MM.1S (cell line): ENCODE measurements at regions not wholly inside any gene's neighbourhood (a gene's known extent, or its start where the extent isn't known, plus 50 kb on each side); places are given as distances from the start of the nearest gene placed in this dataset.

Experiments used
- DNase-seq: peaks from one replicate; pipeline ENCODE4 v3.0.0-alpha.2; 2015
- H2AFZ ChIP-seq: fragments of 300-600 bp; sonication (generic); 2 replicates; pipeline ENCODE4 v1.6.0; 2016; ENCODE audit warnings: antibody characterized with exemption, low read length
- H3F3A ChIP-seq: fragments of 300-600 bp; sonication (generic); 2 replicates; pipeline ENCODE4 v1.6.1; 2016; ENCODE audit warnings: mild to moderate bottlenecking, antibody characterized with exemption, low read length, moderate library complexity, mixed read lengths; ENCODE audit not compliant: insufficient read depth
- H3K27ac ChIP-seq: fragments of 300-600 bp; sonication (generic); 2 replicates; pipeline ENCODE4 v1.5.1; 2016; ENCODE audit warnings: mild to moderate bottlenecking, low read length
- H3K27me3 ChIP-seq: fragments of 300-600 bp; sonication (generic); replicated peaks from 2 replicates; pipeline ENCODE4 v1.6.0; 2016; ENCODE audit warnings: low read length; ENCODE audit not compliant: insufficient read depth
- H3K36me3 ChIP-seq: fragments of 300-600 bp; sonication (generic); replicated peaks from 2 replicates; pipeline ENCODE4 v1.6.1; 2016; ENCODE audit warnings: mild to moderate bottlenecking, low read length, mixed read lengths; ENCODE audit not compliant: insufficient read depth
- H3K4me1 ChIP-seq: fragments of 300-600 bp; sonication (generic); 2 replicates; pipeline ENCODE4 v1.6.1; 2016; ENCODE audit warnings: low read length, mixed read lengths
- H3K4me2 ChIP-seq: fragments of 300-600 bp; sonication (generic); 2 replicates; pipeline ENCODE4 v1.6.0; 2016; ENCODE audit warnings: low read depth, low read length
- H3K4me3 ChIP-seq: fragments of 300-600 bp; sonication (generic); 2 replicates; pipeline ENCODE4 v1.5.1; 2016; ENCODE audit warnings: low read length, mixed read lengths
- H3K79me2 ChIP-seq: fragments of 300-600 bp; sonication (generic); 2 replicates; pipeline ENCODE4 v1.6.1; 2016; ENCODE audit warnings: mixed run types, low read length, mixed read lengths
- H3K9ac ChIP-seq: fragments of 300-600 bp; sonication (generic); 2 replicates; pipeline ENCODE4 v1.6.1; 2016; ENCODE audit warnings: low read length, mixed read lengths
- H3K9me2 ChIP-seq: fragments of 300-600 bp; sonication (generic); replicated peaks from 2 replicates; pipeline ENCODE4 v1.6.1; 2016; ENCODE audit warnings: mild to moderate bottlenecking, low read length, mixed read lengths; ENCODE audit not compliant: insufficient read depth
- H3K9me3 ChIP-seq: fragments of 300-600 bp; sonication (generic); replicated peaks from 2 replicates; pipeline ENCODE4 v1.6.1; 2016; ENCODE audit warnings: mild to moderate bottlenecking, low read length, mixed read lengths; ENCODE audit not compliant: insufficient read depth
- H4K20me1 ChIP-seq: fragments of 300-600 bp; sonication (generic); 2 replicates; pipeline ENCODE4 v1.6.1; 2016; ENCODE audit warnings: mild to moderate bottlenecking, low read length, moderate library complexity, mixed read lengths; ENCODE audit not compliant: insufficient read depth
- CTCF ChIP-seq: fragments of 300-600 bp; sonication (generic); IDR thresholded peaks from 2 replicates; pipeline ENCODE4 v1.5.1; 2016; ENCODE audit warnings: antibody characterized with exemption, low read length, mixed read lengths
- EZH2 ChIP-seq: fragments of 300-600 bp; sonication (generic); optimal IDR thresholded peaks from 2 replicates; pipeline ENCODE3; 2017; ENCODE audit warnings: low read depth, mild to moderate bottlenecking, antibody characterized with exemption, low read length, mixed read lengths
- EZH2phosphoT487 ChIP-seq: fragments of 300-600 bp; sonication (generic); IDR thresholded peaks from 2 replicates; pipeline ENCODE4 v1.6.1; 2018; ENCODE audit warnings: antibody characterized with exemption, low read length

GRCh38 chr9:82332774-82333152, 344.2 kb downstream of the SPATA31D1 start:
- TF ChIP-seq EZH2 (no peak), EZH2phosphoT487 (no peak), CTCF (no peak)
- Histone ChIP-seq H3K4me1 (no peaks in the 10 kb centered on the region), H4K20me1 (no peaks in the 10 kb centered on the region), H3K4me2 (no peak overlapping the region), H3K36me3 (no peaks in the 10 kb centered on the region), H3K4me3 (no peak overlapping the region), H3F3A (no peaks in the 10 kb centered on the region), H2AFZ (no peak overlapping the region), H3K9me3 (no peaks in the 10 kb centered on the region), H3K9ac (no peak overlapping the region), H3K27me3 (no peaks in the 10 kb centered on the region), H3K27ac (no peak overlapping the region), H3K9me2 (no peaks in the 10 kb centered on the region), H3K79me2 (no peaks in the 10 kb centered on the region)
- no peak for DNase-seq

- Histone ChIP-seq H3K27me3 (no peaks in the 10 kb centered on the region), H3K4me3 (no peak overlapping the region), H2AFZ (no peak overlapping the region), H3K79me2 (no peaks in the 10 kb centered on the region), H3K4me2 (no peak overlapping the region), H3K9me3 (no peaks in the 10 kb centered on the region), H3K9me2 (no peaks in the 10 kb centered on the region), H3K9ac (no peak overlapping the region), H3K27ac (no peak overlapping the region), H3F3A (no peaks in the 10 kb centered on the region), H3K4me1 (no peaks in the 10 kb centered on the region), H3K36me3 (no peaks in the 10 kb centered on the region), H4K20me1 (no peaks in the 10 kb centered on the region)
- DNase-seq, result no peak
- no peak for TF ChIP-seq EZH2
- TF ChIP-seq CTCF, result no peak
- TF ChIP-seq EZH2phosphoT487, result no peak
Observed at GRCh38 chr9:82333671-82334070, 345.1 kb downstream of the SPATA31D1 start.

GRCh38 chr9:82334286-82334685, 345.7 kb downstream of the SPATA31D1 start:
- Histone ChIP-seq H3K4me2 (no peak overlapping the region), H3K4me1 (no peaks in the 10 kb centered on the region), H3K9me3 (no peaks in the 10 kb centered on the region), H3K9ac (no peak overlapping the region), H3K79me2 (no peaks in the 10 kb centered on the region), H3K9me2 (no peaks in the 10 kb centered on the region), H3K27ac (no peak overlapping the region), H2AFZ (no peak overlapping the region), H3K4me3 (no peak overlapping the region), H3F3A (no peaks in the 10 kb centered on the region), H3K27me3 (no peaks in the 10 kb centered on the region), H3K36me3 (no peaks in the 10 kb centered on the region), H4K20me1 (no peaks in the 10 kb centered on the region)
- no peak for DNase-seq
- TF ChIP-seq EZH2phosphoT487, result no peak
- TF ChIP-seq EZH2, result no peak
- no peak for TF ChIP-seq CTCF

- no peak overlapping the region for H2AFZ ChIP-seq
- no peaks in the 10 kb centered on the region for H3K4me1 ChIP-seq
- H4K20me1 ChIP-seq, result no peaks in the 10 kb centered on the region
- H3K27me3 ChIP-seq, result no peaks in the 10 kb centered on the region
- no peaks in the 10 kb centered on the region for H3K79me2 ChIP-seq
- no peak overlapping the region for H3K4me2 ChIP-seq
- no peaks in the 10 kb centered on the region for H3K36me3 ChIP-seq
- H3F3A ChIP-seq, result no peaks in the 10 kb centered on the region
- no peak for TF ChIP-seq CTCF
- TF ChIP-seq EZH2phosphoT487, result no peak
- TF ChIP-seq EZH2, result no peak
- no peak overlapping the region for H3K9ac ChIP-seq
- no peaks in the 10 kb centered on the region for H3K9me3 ChIP-seq
- no peak overlapping the region for H3K4me3 ChIP-seq
- H3K9me2 ChIP-seq, result no peaks in the 10 kb centered on the region
- no peak for DNase-seq
- H3K27ac ChIP-seq, result no peak overlapping the region
Observed at GRCh38 chr9:82337351-82337750, 348.8 kb downstream of the SPATA31D1 start.
